GM12878 (cell line): ENCODE measurements at regions not wholly inside any gene's neighbourhood (a gene's known extent, or its start where the extent isn't known, plus 50 kb on each side); places are given as distances from the start of the nearest gene placed in this dataset.

Source experiments
- ATAC-seq: fragments of 200-7000 bp; cut with Tn5 transposase; 3 replicates; pipeline ENCODE4 v1.9.1; 2020; ENCODE audit warnings: mild to moderate bottlenecking, moderate library complexity
- BruUV-seq: library from RNA; stranded (reverse); fragments of 400-500 nt; replicated peaks from 2 replicates; lab custom pipeline; 2021; lab: Mats Ljungman, UMichigan
- CTCF ChIA-PET: fragments of 300-600 bp; sonication (Branson Sonifier 250); formaldehyde crosslinking; extraction: SDS; loops from one replicate; lab custom pipeline; 2021; ENCODE audit warnings: inconsistent platforms; lab: Yijun Ruan, JAX
- POLR2A ChIA-PET: fragments of 350-600 bp; formaldehyde crosslinking; extraction: SDS; loops from one replicate; lab custom pipeline; 2021; ENCODE audit warnings: inconsistent platforms; lab: Charles Lee
- RAD21 ChIA-PET: fragments of 300-600 bp; sonication (Branson Sonifier 250); formaldehyde crosslinking; loops from one replicate; lab custom pipeline; 2023; ENCODE audit warnings: antibody characterized with exemption; ENCODE audit not compliant: unreplicated experiment; lab: Charles Lee
- SMC1A ChIA-PET: fragments of 300-600 bp; sonication (Branson Sonifier 250); formaldehyde crosslinking; loops from one replicate; lab custom pipeline; 2023; ENCODE audit not compliant: unreplicated experiment, uncharacterized antibody; lab: Charles Lee
- DNase-seq: peaks from one replicate; pipeline ENCODE4 v3.0.0-alpha.2; 2011; ENCODE audit warnings: low read depth, low spot score
- FAIRE-seq: peaks from 3 replicates; lab custom pipeline; 2011; peaks lifted over from hg19 to GRCh38; lab: Jason Lieb, UNC
- H2AFZ ChIP-seq: 2 replicates; pipeline ENCODE4 v1.6.0; 2011; ENCODE audit warnings: low read depth, low read length, control low read depth; ENCODE audit not compliant: control insufficient read depth
- H3K27ac ChIP-seq: 2 replicates; pipeline ENCODE4 v1.5.1; 2011; ENCODE audit warnings: control low read depth; ENCODE audit not compliant: control insufficient read depth, insufficient read depth
- H3K27me3 ChIP-seq, 2 experiments: replicated peaks in 1 of 2; 2 replicates each; pipeline versions ENCODE4 v1.6.0 to v1.6.1; 2011; ENCODE audit warnings: low read length in 1 of 2; ENCODE audit not compliant: control insufficient read depth in 2 of 2, insufficient read depth in 2 of 2
- H3K36me3 ChIP-seq, 2 experiments: 2 replicates each; pipeline ENCODE4 v1.5.1; 2011; ENCODE audit warnings: low read length in 1 of 2; ENCODE audit not compliant: control insufficient read depth in 2 of 2, insufficient read depth in 2 of 2
- H3K4me1 ChIP-seq: 2 replicates; pipeline ENCODE4 v1.6.1; 2011; ENCODE audit warnings: mild to moderate bottlenecking, low read length, moderate library complexity, mixed read lengths; ENCODE audit not compliant: control insufficient read depth, insufficient read depth
- H3K4me2 ChIP-seq: 2 replicates; pipeline ENCODE4 v1.6.0; 2011; ENCODE audit warnings: control low read depth; ENCODE audit not compliant: control insufficient read depth, insufficient read depth
- H3K4me3 ChIP-seq: fragments of 200-600 bp; sonication (generic); 2 replicates; pipeline ENCODE4 v1.5.1; 2016
- H3K79me2 ChIP-seq: 2 replicates; pipeline ENCODE4 v1.6.0; 2011; ENCODE audit warnings: low read length; ENCODE audit not compliant: control insufficient read depth, insufficient read depth
- H3K9ac ChIP-seq: 2 replicates; pipeline ENCODE4 v1.8.0; 2011; ENCODE audit warnings: low read length, control low read depth, mixed read lengths; ENCODE audit not compliant: control insufficient read depth, insufficient read depth
- H3K9me3 ChIP-seq: replicated peaks from 3 replicates; pipeline ENCODE4 v1.5.1; 2011; ENCODE audit warnings: mild to moderate bottlenecking, low read length; ENCODE audit not compliant: control insufficient read depth, insufficient read depth
- H4K20me1 ChIP-seq: 2 replicates; pipeline ENCODE4 v1.6.0; 2011; ENCODE audit not compliant: control insufficient read depth, insufficient read depth
- ATF7 ChIP-seq: fragments of 450-650 bp; IDR thresholded peaks from 2 replicates; pipeline ENCODE4 v1.6.1; 2016; ENCODE audit warnings: low read depth, mild to moderate bottlenecking
- BMI1 ChIP-seq: fragments of 450-650 bp; IDR thresholded peaks from 2 replicates; pipeline ENCODE4 v1.6.1; 2016; ENCODE audit warnings: mild to moderate bottlenecking, moderate library complexity, borderline replicate concordance
- BRCA1 ChIP-seq: IDR thresholded peaks from 2 replicates; pipeline ENCODE4 v1.6.1; 2011; ENCODE audit warnings: low read depth, low read length, improper control_type of control experiment
- CEBPB ChIP-seq, 2 experiments: fragments of 150-350 bp in 1 of 2; IDR thresholded peaks; 2 replicates each; pipeline ENCODE4 v1.6.1; 2012 to 2014; ENCODE audit warnings: low read depth in 2 of 2, low read length in 2 of 2, borderline replicate concordance in 1 of 2, inconsistent platforms in 1 of 2
- CHD1 ChIP-seq: IDR thresholded peaks from 2 replicates; pipeline ENCODE4 v1.6.1; 2012; ENCODE audit warnings: low read depth, low read length, improper control_type of control experiment
- CHD4 ChIP-seq: fragments of 200-600 bp; sonication (generic); IDR thresholded peaks from 2 replicates; pipeline ENCODE4 v1.6.1; 2016; ENCODE audit warnings: mild to moderate bottlenecking
- EED ChIP-seq: sonication (generic); IDR thresholded peaks from 2 replicates; pipeline ENCODE4 v1.6.1; 2016; ENCODE audit warnings: antibody characterized with exemption, low read depth
- NBN ChIP-seq: fragments of 450-650 bp; IDR thresholded peaks from 2 replicates; pipeline ENCODE4 v1.6.1; 2016
- POLR2AphosphoS2 ChIP-seq: IDR thresholded peaks from 2 replicates; pipeline ENCODE4 v1.6.1; 2011; ENCODE audit warnings: low read depth, mild to moderate bottlenecking, low read length, improper control_type of control experiment, moderate library complexity
- SIX5 ChIP-seq: IDR thresholded peaks from 2 replicates; pipeline ENCODE4 v1.6.1; 2011; ENCODE audit warnings: mild to moderate bottlenecking, low read depth, low read length, moderate library complexity; ENCODE audit not compliant: severe bottlenecking
- ZSCAN29 ChIP-seq: fragments of 450-650 bp; IDR thresholded peaks from 2 replicates; pipeline ENCODE4 v1.6.1; 2017; ENCODE audit warnings: mild to moderate bottlenecking, moderate library complexity
- WGBS: methylation state at CpG from one replicate; pipeline ENCODE4 v1.1.6; 2016; ENCODE audit warnings: low lambda C conversion rate; ENCODE audit not compliant: insufficient replicate concordance, insufficient coverage; ENCODE audit errors: missing lambda C conversion rate; 5-methylcytosine and 5-hydroxymethylcytosine counted together
- in situ Hi-C: fragments of 300-500 bp; cut with MboI; formaldehyde crosslinking; loops from 9 replicates; pipeline ENCODE4 v1.14.3; 2018; ENCODE audit warnings: mixed read lengths
- intact Hi-C: fragments of 100-400 bp; cut with micrococcal nuclease; formaldehyde crosslinking; loops from one replicate; pipeline ENCODE4 v1.14.2; 2022; ENCODE audit not compliant: unreplicated experiment
- TF ChIP-seq, protein P1 (sequence below): IDR thresholded peaks from 2 replicates; pipeline ENCODE4 v1.6.1; 2012; ENCODE audit warnings: improper control_type of control experiment, low read depth, low read length; ENCODE audit not compliant: insufficient replicate concordance
- TF ChIP-seq, protein P2 (sequence below): fragments of 450-650 bp; IDR thresholded peaks from 2 replicates; pipeline ENCODE4 v1.6.1; 2017; ENCODE audit warnings: mild to moderate bottlenecking
- TF ChIP-seq, protein P3 (sequence below): fragments of 450-650 bp; IDR thresholded peaks from 2 replicates; pipeline ENCODE4 v1.6.1; 2017; ENCODE audit warnings: mild to moderate bottlenecking, moderate library complexity

DNA sequence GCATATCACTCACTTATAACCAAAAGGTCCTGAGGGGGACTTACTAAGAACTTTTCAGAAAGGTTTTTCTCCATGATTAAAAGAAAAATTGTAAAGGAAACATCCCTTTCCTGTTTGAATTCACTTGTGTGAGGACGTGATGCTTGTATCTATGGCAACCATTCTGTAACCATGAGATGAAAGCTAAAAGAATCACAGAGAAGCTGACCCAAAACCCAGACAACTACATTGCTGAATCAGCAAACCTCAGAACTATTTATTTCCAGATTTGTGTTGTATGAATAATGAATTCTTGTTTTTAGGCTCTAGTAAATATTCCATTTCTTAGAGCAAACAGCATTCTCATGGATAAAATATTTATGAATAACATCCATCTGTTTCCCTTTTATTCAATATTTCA is 91.2 kb downstream of the RCHY1 start (continued):
- TF ChIP-seq, protein P1, sequence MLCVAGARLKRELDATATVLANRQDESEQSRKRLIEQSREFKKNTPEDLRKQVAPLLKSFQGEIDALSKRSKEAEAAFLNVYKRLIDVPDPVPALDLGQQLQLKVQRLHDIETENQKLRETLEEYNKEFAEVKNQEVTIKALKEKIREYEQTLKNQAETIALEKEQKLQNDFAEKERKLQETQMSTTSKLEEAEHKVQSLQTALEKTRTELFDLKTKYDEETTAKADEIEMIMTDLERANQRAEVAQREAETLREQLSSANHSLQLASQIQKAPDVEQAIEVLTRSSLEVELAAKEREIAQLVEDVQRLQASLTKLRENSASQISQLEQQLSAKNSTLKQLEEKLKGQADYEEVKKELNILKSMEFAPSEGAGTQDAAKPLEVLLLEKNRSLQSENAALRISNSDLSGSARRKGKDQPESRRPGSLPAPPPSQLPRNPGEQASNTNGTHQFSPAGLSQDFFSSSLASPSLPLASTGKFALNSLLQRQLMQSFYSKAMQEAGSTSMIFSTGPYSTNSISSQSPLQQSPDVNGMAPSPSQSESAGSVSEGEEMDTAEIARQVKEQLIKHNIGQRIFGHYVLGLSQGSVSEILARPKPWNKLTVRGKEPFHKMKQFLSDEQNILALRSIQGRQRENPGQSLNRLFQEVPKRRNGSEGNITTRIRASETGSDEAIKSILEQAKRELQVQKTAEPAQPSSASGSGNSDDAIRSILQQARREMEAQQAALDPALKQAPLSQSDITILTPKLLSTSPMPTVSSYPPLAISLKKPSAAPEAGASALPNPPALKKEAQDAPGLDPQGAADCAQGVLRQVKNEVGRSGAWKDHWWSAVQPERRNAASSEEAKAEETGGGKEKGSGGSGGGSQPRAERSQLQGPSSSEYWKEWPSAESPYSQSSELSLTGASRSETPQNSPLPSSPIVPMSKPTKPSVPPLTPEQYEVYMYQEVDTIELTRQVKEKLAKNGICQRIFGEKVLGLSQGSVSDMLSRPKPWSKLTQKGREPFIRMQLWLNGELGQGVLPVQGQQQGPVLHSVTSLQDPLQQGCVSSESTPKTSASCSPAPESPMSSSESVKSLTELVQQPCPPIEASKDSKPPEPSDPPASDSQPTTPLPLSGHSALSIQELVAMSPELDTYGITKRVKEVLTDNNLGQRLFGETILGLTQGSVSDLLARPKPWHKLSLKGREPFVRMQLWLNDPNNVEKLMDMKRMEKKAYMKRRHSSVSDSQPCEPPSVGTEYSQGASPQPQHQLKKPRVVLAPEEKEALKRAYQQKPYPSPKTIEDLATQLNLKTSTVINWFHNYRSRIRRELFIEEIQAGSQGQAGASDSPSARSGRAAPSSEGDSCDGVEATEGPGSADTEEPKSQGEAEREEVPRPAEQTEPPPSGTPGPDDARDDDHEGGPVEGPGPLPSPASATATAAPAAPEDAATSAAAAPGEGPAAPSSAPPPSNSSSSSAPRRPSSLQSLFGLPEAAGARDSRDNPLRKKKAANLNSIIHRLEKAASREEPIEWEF, result no peak
- TF ChIP-seq, protein P2, sequence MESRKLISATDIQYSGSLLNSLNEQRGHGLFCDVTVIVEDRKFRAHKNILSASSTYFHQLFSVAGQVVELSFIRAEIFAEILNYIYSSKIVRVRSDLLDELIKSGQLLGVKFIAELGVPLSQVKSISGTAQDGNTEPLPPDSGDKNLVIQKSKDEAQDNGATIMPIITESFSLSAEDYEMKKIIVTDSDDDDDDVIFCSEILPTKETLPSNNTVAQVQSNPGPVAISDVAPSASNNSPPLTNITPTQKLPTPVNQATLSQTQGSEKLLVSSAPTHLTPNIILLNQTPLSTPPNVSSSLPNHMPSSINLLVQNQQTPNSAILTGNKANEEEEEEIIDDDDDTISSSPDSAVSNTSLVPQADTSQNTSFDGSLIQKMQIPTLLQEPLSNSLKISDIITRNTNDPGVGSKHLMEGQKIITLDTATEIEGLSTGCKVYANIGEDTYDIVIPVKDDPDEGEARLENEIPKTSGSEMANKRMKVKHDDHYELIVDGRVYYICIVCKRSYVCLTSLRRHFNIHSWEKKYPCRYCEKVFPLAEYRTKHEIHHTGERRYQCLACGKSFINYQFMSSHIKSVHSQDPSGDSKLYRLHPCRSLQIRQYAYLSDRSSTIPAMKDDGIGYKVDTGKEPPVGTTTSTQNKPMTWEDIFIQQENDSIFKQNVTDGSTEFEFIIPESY, result no peak
- no peak for TF ChIP-seq EED

DNA sequence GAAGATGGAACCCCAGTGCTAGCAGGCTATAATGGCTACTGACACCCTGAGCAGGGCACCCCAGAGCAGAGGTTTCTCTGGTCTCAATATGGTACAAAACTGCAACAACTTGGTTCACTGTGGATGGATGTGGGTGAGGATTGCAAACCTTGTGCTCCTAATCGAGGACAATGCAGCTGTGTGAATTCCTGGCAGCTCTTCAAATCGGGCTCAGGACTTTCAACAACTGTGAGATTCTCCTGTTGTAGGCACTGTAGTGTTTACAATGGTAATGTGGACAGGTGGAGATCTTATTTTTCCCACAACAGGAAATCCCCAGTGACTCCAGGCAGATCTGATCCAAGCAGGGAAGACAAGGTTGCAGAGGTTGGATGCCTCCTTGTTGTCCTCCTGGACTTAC is 101.5 kb downstream of the RCHY1 start:
- SMC1A ChIA-PET, result no interaction called here
- H3K27me3 ChIP-seq, result no peaks in the 10 kb centered on the region
- no peak overlapping the region for H2AFZ ChIP-seq
- intact Hi-C loops, result no loop called here
- no peak for FAIRE-seq
- BruUV-seq, result no TSS peak
- no peak overlapping the region for H3K4me2 ChIP-seq
- no peak overlapping the region for H3K27ac ChIP-seq
- no peak for DNase-seq
- no peaks in the 10 kb centered on the region for H3K79me2 ChIP-seq
- CTCF ChIA-PET, result no interaction called here
- H4K20me1 ChIP-seq, result no peaks in the 10 kb centered on the region
- in situ Hi-C loops, result no loop called here
- no peaks in the 10 kb centered on the region for H3K36me3 ChIP-seq
- 0% methylated on average over 2 of the region's 2 CpGs for WGBS
- no peak overlapping the region for H3K9ac ChIP-seq
- H3K9me3 ChIP-seq, result no peaks in the 10 kb centered on the region
- no peaks in the 10 kb centered on the region for H3K4me1 ChIP-seq
- POLR2A ChIA-PET, result no interaction called here
- RAD21 ChIA-PET, result no interaction called here
- ATAC-seq, result no peak
- no peak overlapping the region for H3K4me3 ChIP-seq
- TF ChIP-seq SIX5 (no peak), CHD4 (no peak), BMI1 (no peak), NBN (no peak), BRCA1 (no peak), POLR2AphosphoS2 (no peak), ZSCAN29 (no peak), CEBPB (IDR thresholded peaks at IDR 0.05; ENCODE audit: borderline replicate concordance in 1 of 2, low read depth in 2 of 2, low read length in 2 of 2) (no peak), CHD1 (no peak), ATF7 (no peak)
- TF ChIP-seq, protein P3, sequence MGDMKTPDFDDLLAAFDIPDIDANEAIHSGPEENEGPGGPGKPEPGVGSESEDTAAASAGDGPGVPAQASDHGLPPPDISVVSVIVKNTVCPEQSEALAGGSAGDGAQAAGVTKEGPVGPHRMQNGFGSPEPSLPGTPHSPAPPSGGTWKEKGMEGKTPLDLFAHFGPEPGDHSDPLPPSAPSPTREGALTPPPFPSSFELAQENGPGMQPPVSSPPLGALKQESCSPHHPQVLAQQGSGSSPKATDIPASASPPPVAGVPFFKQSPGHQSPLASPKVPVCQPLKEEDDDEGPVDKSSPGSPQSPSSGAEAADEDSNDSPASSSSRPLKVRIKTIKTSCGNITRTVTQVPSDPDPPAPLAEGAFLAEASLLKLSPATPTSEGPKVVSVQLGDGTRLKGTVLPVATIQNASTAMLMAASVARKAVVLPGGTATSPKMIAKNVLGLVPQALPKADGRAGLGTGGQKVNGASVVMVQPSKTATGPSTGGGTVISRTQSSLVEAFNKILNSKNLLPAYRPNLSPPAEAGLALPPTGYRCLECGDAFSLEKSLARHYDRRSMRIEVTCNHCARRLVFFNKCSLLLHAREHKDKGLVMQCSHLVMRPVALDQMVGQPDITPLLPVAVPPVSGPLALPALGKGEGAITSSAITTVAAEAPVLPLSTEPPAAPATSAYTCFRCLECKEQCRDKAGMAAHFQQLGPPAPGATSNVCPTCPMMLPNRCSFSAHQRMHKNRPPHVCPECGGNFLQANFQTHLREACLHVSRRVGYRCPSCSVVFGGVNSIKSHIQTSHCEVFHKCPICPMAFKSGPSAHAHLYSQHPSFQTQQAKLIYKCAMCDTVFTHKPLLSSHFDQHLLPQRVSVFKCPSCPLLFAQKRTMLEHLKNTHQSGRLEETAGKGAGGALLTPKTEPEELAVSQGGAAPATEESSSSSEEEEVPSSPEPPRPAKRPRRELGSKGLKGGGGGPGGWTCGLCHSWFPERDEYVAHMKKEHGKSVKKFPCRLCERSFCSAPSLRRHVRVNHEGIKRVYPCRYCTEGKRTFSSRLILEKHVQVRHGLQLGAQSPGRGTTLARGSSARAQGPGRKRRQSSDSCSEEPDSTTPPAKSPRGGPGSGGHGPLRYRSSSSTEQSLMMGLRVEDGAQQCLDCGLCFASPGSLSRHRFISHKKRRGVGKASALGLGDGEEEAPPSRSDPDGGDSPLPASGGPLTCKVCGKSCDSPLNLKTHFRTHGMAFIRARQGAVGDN, result no peak
